Ovary (tissue), 3 donors: ENCODE measurements at regions not wholly inside any gene's neighbourhood (a gene's known extent, or its start where the extent isn't known, plus 50 kb on each side); places are given as distances from the start of the nearest gene placed in this dataset.

Experiments
- EP300 ChIP-seq: sonication (generic); formaldehyde crosslinking; IDR thresholded peaks from one replicate; pipeline ENCODE4 v1.6.1; 2017; ENCODE audit warnings: antibody characterized with exemption
- POLR2A ChIP-seq: fragments of 450-650 bp; IDR thresholded peaks from one replicate; pipeline ENCODE4 v1.6.1; 2017; ENCODE audit warnings: antibody characterized with exemption, mild to moderate bottlenecking, moderate library complexity
- TF ChIP-seq, protein P1 (sequence below), 3 donors: fragments of 450-650 bp in 2 of 3; fragments of 200-600 bp in 1 of 3; IDR thresholded peaks; one replicate each; pipeline versions ENCODE4 v1.5.1 to v1.8.0; 2016 to 2022; ENCODE audit warnings: antibody characterized with exemption in 3 of 3, mild to moderate bottlenecking in 1 of 3
- donor health status: DM: no; HTN: no; CAD: no.

DNA sequence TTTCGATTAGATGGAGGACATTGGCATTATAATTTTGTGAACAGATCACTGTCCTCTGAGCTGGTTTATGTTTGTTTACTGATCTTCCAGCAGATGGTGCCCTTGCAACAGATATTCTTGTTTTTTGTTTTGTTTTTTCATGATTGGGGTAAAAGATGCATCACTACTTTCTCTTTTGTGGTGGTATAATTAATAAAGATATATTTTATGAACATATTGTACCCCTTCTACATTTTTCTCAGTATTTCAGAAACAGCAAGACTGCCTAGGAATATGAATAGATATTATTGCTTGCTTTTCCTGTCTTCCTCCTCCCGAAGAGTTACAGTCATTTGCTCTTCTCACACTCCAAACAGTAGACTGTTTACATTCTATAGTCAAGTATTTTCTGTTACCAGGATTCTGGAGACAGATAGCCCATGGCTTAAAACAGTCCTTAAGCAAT lies 905.2 kb downstream of the TRAM1L1 start:
- TF ChIP-seq POLR2A (no peak), EP300 (no peak)
- TF ChIP-seq, protein P1, sequence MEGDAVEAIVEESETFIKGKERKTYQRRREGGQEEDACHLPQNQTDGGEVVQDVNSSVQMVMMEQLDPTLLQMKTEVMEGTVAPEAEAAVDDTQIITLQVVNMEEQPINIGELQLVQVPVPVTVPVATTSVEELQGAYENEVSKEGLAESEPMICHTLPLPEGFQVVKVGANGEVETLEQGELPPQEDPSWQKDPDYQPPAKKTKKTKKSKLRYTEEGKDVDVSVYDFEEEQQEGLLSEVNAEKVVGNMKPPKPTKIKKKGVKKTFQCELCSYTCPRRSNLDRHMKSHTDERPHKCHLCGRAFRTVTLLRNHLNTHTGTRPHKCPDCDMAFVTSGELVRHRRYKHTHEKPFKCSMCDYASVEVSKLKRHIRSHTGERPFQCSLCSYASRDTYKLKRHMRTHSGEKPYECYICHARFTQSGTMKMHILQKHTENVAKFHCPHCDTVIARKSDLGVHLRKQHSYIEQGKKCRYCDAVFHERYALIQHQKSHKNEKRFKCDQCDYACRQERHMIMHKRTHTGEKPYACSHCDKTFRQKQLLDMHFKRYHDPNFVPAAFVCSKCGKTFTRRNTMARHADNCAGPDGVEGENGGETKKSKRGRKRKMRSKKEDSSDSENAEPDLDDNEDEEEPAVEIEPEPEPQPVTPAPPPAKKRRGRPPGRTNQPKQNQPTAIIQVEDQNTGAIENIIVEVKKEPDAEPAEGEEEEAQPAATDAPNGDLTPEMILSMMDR (IDR thresholded peaks at IDR 0.05), result no peak
